PC-3 (cell line): ENCODE measurements at regions not wholly inside any gene's neighbourhood (a gene's known extent, or its start where the extent isn't known, plus 50 kb on each side); places are given as distances from the start of the nearest gene placed in this dataset.

Experiments used
- ATAC-seq: fragments of 200-7000 bp; cut with Tn5 transposase; 2 replicates; pipeline ENCODE4 v1.9.1; 2020; ENCODE audit warnings: mild to moderate bottlenecking, moderate library complexity
- BruUV-seq: library from RNA; stranded (reverse); fragments of 400-500 nt; replicated peaks from 2 replicates; lab custom pipeline; 2021; lab: Mats Ljungman, UMichigan
- CTCF ChIA-PET: fragments of 300-600 bp; sonication (Branson Sonifier 250); formaldehyde crosslinking; loops from one replicate; lab custom pipeline; 2022; ENCODE audit warnings: antibody characterized with exemption; lab: Charles Lee
- POLR2A ChIA-PET: fragments of 300-600 bp; sonication (Branson Sonifier 250); formaldehyde crosslinking; loops from one replicate; lab custom pipeline; 2022; ENCODE audit warnings: antibody characterized with exemption; ENCODE audit not compliant: unreplicated experiment; lab: Charles Lee
- DNase-seq: peaks from one replicate; pipeline ENCODE4 v3.0.0-alpha.2; 2015
- H2AFZ ChIP-seq: fragments of 300-600 bp; sonication (generic); 2 replicates; pipeline ENCODE4 v1.6.0; 2016; ENCODE audit warnings: antibody characterized with exemption, low read length
- H3F3A ChIP-seq: fragments of 300-600 bp; sonication (generic); one replicate; pipeline ENCODE4 v1.6.0; 2017; ENCODE audit warnings: antibody characterized with exemption, low read length, control low read depth, mild to moderate bottlenecking; ENCODE audit not compliant: unreplicated experiment
- H3K27ac ChIP-seq: fragments of 300-600 bp; sonication (generic); 2 replicates; pipeline ENCODE4 v1.5.1; 2016; ENCODE audit warnings: mild to moderate bottlenecking, low read length
- H3K27me3 ChIP-seq: fragments of 300-600 bp; sonication (generic); 2 replicates; pipeline ENCODE4 v1.6.1; 2016; ENCODE audit warnings: low read length, mixed read lengths
- H3K36me3 ChIP-seq: fragments of 300-600 bp; sonication (generic); 2 replicates; pipeline ENCODE4 v1.6.1; 2016; ENCODE audit warnings: low read depth, mixed run types, low read length, mixed read lengths
- H3K4me1 ChIP-seq: fragments of 300-600 bp; sonication (generic); 2 replicates; pipeline ENCODE4 v1.5.1; 2016; ENCODE audit warnings: low read length; ENCODE audit not compliant: insufficient read depth
- H3K4me2 ChIP-seq: fragments of 300-600 bp; sonication (generic); 2 replicates; pipeline ENCODE4 v1.6.0; 2016; ENCODE audit warnings: low read length
- H3K4me3 ChIP-seq: fragments of 300-600 bp; sonication (generic); 2 replicates; pipeline ENCODE4 v1.5.1; 2016; ENCODE audit warnings: mild to moderate bottlenecking, low read length, mixed read lengths
- H3K79me2 ChIP-seq: fragments of 300-600 bp; sonication (generic); 2 replicates; pipeline ENCODE4 v1.6.1; 2017; ENCODE audit warnings: low read length, mixed read lengths
- H3K9ac ChIP-seq: fragments of 300-600 bp; sonication (generic); 2 replicates; pipeline ENCODE4 v1.6.0; 2016; ENCODE audit warnings: mild to moderate bottlenecking, low read length
- H3K9me2 ChIP-seq: fragments of 300-600 bp; sonication (generic); replicated peaks from 2 replicates; pipeline ENCODE4 v1.6.1; 2016; ENCODE audit warnings: mixed run types, low read length, mixed read lengths
- H3K9me3 ChIP-seq: fragments of 300-600 bp; sonication (generic); 2 replicates; pipeline ENCODE4 v1.6.1; 2016; ENCODE audit warnings: low read length, mixed read lengths
- H4K20me1 ChIP-seq: fragments of 300-600 bp; sonication (generic); 2 replicates; pipeline ENCODE4 v1.6.1; 2016; ENCODE audit warnings: low read length, mixed read lengths
- EZH2phosphoT487 ChIP-seq: fragments of 300-600 bp; sonication (generic); IDR thresholded peaks from 2 replicates; pipeline ENCODE4 v1.6.1; 2018; ENCODE audit warnings: mild to moderate bottlenecking, antibody characterized with exemption, low read length, borderline replicate concordance
- intact Hi-C: fragments of 100-400 bp; cut with micrococcal nuclease; formaldehyde crosslinking; loops from 2 replicates; pipeline ENCODE4 v1.9.0; 2023
- TF ChIP-seq, protein P1 (sequence below): fragments of 300-600 bp; sonication (generic); conservative IDR thresholded peaks from 2 replicates; pipeline ENCODE4 v1.5.1; 2017; ENCODE audit warnings: antibody characterized with exemption, low read depth, mild to moderate bottlenecking, low read length

DNA sequence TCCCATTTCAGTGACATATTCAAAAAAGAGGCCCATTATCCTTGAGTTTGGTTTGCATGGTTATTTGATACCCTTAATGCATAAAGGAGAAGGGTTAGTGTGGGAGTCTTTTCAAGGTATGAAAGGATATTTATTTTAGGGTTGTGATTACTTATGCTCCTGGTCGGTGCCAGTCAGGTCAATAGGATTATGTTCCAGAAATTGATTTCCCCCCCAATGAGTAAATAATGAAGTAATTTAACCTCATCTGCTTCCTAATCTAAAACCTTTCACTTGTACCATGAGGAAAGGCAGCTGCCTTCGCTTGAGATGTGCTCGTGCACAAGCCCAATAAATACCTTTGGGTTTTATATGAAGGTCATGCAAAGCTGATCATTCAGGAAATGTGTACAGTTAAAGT, 55.0 kb upstream of the NR0B1 start:
- ATAC-seq (no peak), DNase-seq (no peak)
- Histone ChIP-seq H2AFZ (no peak overlapping the region), H4K20me1 (no peaks in the 10 kb centered on the region), H3K9ac (no peak overlapping the region), H3K27ac (no peak overlapping the region), H3K9me3 (no peaks in the 10 kb centered on the region), H3F3A (no peaks in the 10 kb centered on the region), H3K4me2 (no peak overlapping the region), H3K36me3 (no peaks in the 10 kb centered on the region), H3K27me3 (peaks cover 18% of the 10 kb centered on the region; the same call in 1 of the 2 replicates), H3K9me2 (no peaks in the 10 kb centered on the region), H3K4me1 (no peaks in the 10 kb centered on the region), H3K79me2 (no peaks in the 10 kb centered on the region), H3K4me3 (no peak overlapping the region)
- CTCF ChIA-PET: no interaction called here
- intact Hi-C loops: no loop called here
- TF ChIP-seq, protein P1, sequence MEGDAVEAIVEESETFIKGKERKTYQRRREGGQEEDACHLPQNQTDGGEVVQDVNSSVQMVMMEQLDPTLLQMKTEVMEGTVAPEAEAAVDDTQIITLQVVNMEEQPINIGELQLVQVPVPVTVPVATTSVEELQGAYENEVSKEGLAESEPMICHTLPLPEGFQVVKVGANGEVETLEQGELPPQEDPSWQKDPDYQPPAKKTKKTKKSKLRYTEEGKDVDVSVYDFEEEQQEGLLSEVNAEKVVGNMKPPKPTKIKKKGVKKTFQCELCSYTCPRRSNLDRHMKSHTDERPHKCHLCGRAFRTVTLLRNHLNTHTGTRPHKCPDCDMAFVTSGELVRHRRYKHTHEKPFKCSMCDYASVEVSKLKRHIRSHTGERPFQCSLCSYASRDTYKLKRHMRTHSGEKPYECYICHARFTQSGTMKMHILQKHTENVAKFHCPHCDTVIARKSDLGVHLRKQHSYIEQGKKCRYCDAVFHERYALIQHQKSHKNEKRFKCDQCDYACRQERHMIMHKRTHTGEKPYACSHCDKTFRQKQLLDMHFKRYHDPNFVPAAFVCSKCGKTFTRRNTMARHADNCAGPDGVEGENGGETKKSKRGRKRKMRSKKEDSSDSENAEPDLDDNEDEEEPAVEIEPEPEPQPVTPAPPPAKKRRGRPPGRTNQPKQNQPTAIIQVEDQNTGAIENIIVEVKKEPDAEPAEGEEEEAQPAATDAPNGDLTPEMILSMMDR: no peak
- no peak for TF ChIP-seq EZH2phosphoT487
- BruUV-seq: no TSS peak
- POLR2A ChIA-PET: no interaction called here
